Progenitor cell of endocrine pancreas (in vitro differentiated cells): ENCODE measurements at regions not wholly inside any gene's neighbourhood (a gene's known extent, or its start where the extent isn't known, plus 50 kb on each side); places are given as distances from the start of the nearest gene placed in this dataset.

ENCODE experiments used
- DNase-seq: peaks from one replicate; pipeline ENCODE4 v3.0.0; 2021; ENCODE audit warnings: low spot score; ENCODE audit not compliant: unreplicated experiment
- H3K27ac Mint-ChIP-seq: 2 replicates; pipeline ENCODE4 v1.8.0; 2021; ENCODE audit warnings: mild to moderate bottlenecking, moderate library complexity, mixed read lengths
- H3K27me3 Mint-ChIP-seq: 2 replicates; pipeline ENCODE4 v1.8.0; 2021; ENCODE audit warnings: mixed read lengths
- H3K36me3 Mint-ChIP-seq: 2 replicates; pipeline ENCODE4 v1.8.0; 2022; ENCODE audit warnings: mixed read lengths; ENCODE audit not compliant: insufficient read depth
- H3K4me1 Mint-ChIP-seq: 2 replicates; pipeline ENCODE4 v1.8.0; 2021; ENCODE audit warnings: low read depth, mixed read lengths
- H3K4me3 Mint-ChIP-seq: 2 replicates; pipeline ENCODE4 v1.8.0; 2021; ENCODE audit warnings: low read depth, mild to moderate bottlenecking, moderate library complexity, mixed read lengths
- H3K9me3 Mint-ChIP-seq: 2 replicates; pipeline ENCODE4 v1.8.0; 2021; ENCODE audit warnings: low read depth, mixed read lengths
- CTCF ChIP-seq: fragments of 200-600 bp; sonication (generic); IDR thresholded peaks from one replicate; pipeline ENCODE4 v1.5.0; 2021; ENCODE audit warnings: antibody characterized with exemption, mild to moderate bottlenecking; ENCODE audit not compliant: unreplicated experiment

- no peaks in the 10 kb centered on the region for H3K27me3 Mint-ChIP-seq
- H3K4me3 Mint-ChIP-seq: no peak overlapping the region
- H3K9me3 Mint-ChIP-seq: no peaks in the 10 kb centered on the region
- no peak for DNase-seq
- peaks cover 9% of the 10 kb centered on the region for H3K4me1 Mint-ChIP-seq
- no peaks in the 10 kb centered on the region for H3K36me3 Mint-ChIP-seq
- no peak for TF ChIP-seq CTCF
- H3K27ac Mint-ChIP-seq: no peak overlapping the region
Observed at GRCh38 chr21:35354078-35354477, 305.0 kb upstream of the RUNX1 start.

- Mint-ChIP-seq H3K36me3 (no peaks in the 10 kb centered on the region), H3K9me3 (no peaks in the 10 kb centered on the region), H3K4me1 (peaks cover 12% of the 10 kb centered on the region), H3K27ac (no peak overlapping the region), H3K27me3 (no peaks in the 10 kb centered on the region), H3K4me3 (no peak overlapping the region)
- no peak for TF ChIP-seq CTCF
- DNase-seq: no peak
Observed at GRCh38 chr21:35352793-35353192, 303.7 kb upstream of the RUNX1 start.

GRCh38 chr21:35352066-35352770, 303.1 kb upstream of the RUNX1 start:
- Mint-ChIP-seq H3K27me3 (no peaks in the 10 kb centered on the region), H3K9me3 (no peaks in the 10 kb centered on the region), H3K27ac (no peak overlapping the region), H3K4me1 (peaks cover 12% of the 10 kb centered on the region), H3K4me3 (no peak overlapping the region), H3K36me3 (no peaks in the 10 kb centered on the region)
- TF ChIP-seq CTCF: no peak
- DNase-seq: no peak

GRCh38 chr21:35351434-35351833, 302.3 kb upstream of the RUNX1 start:
- peaks cover 12% of the 10 kb centered on the region for H3K4me1 Mint-ChIP-seq
- H3K27me3 Mint-ChIP-seq: no peaks in the 10 kb centered on the region
- H3K9me3 Mint-ChIP-seq: no peaks in the 10 kb centered on the region
- H3K36me3 Mint-ChIP-seq: no peaks in the 10 kb centered on the region
- H3K27ac Mint-ChIP-seq: no peak overlapping the region
- no peak for TF ChIP-seq CTCF
- no peak overlapping the region for H3K4me3 Mint-ChIP-seq
- no peak for DNase-seq

GRCh38 chr21:35350965-35351364, 301.9 kb upstream of the RUNX1 start:
- DNase-seq: no peak
- Mint-ChIP-seq H3K27ac (no peak overlapping the region), H3K4me1 (peaks cover 12% of the 10 kb centered on the region), H3K27me3 (no peaks in the 10 kb centered on the region), H3K9me3 (no peaks in the 10 kb centered on the region), H3K4me3 (no peak overlapping the region), H3K36me3 (no peaks in the 10 kb centered on the region)
- no peak for TF ChIP-seq CTCF
